Liver (tissue), 3 donors: ENCODE measurements at regions not wholly inside any gene's neighbourhood (a gene's known extent, or its start where the extent isn't known, plus 50 kb on each side); places are given as distances from the start of the nearest gene placed in this dataset.

Experiments
- FOXA1 ChIP-seq: IDR thresholded peaks from 2 replicates; pipeline ENCODE4 v1.6.1; 2016; ENCODE audit warnings: antibody characterized with exemption
- GABPA ChIP-seq, 2 donors: IDR thresholded peaks in 1 of 2; conservative IDR thresholded peaks in 1 of 2; 2 replicates each; pipeline ENCODE4 v1.6.1; 2016; ENCODE audit warnings: antibody characterized with exemption in 2 of 2, mild to moderate bottlenecking in 1 of 2, moderate library complexity in 1 of 2
- HNF4A ChIP-seq, 2 donors: conservative IDR thresholded peaks; 2 replicates each; pipeline ENCODE4 v1.6.1; 2016; ENCODE audit warnings: antibody characterized with exemption in 2 of 2, mild to moderate bottlenecking in 2 of 2
- HNF4G ChIP-seq: IDR thresholded peaks from 2 replicates; pipeline ENCODE4 v1.6.1; 2016; ENCODE audit warnings: antibody characterized with exemption
- JUND ChIP-seq, 2 donors: IDR thresholded peaks; 2 replicates each; pipeline ENCODE4 v1.6.1; 2016; ENCODE audit warnings: antibody characterized with exemption in 2 of 2
- RAD21 ChIP-seq, 2 donors: IDR thresholded peaks; 2 replicates each; pipeline ENCODE4 v1.6.1; 2016; ENCODE audit warnings: antibody characterized with exemption in 2 of 2, mild to moderate bottlenecking in 2 of 2
- SP1 ChIP-seq: IDR thresholded peaks from 2 replicates; pipeline ENCODE4 v1.6.1; 2018; ENCODE audit warnings: antibody characterized with exemption, mild to moderate bottlenecking
- TAF1 ChIP-seq: conservative IDR thresholded peaks from 2 replicates; pipeline ENCODE4 v1.6.1; 2016; ENCODE audit warnings: antibody characterized with exemption, mild to moderate bottlenecking
- YY1 ChIP-seq: IDR thresholded peaks from 2 replicates; pipeline ENCODE4 v1.6.1; 2016; ENCODE audit warnings: antibody characterized with exemption, mild to moderate bottlenecking
- TF ChIP-seq, protein P1 (sequence below): fragments of 150-350 bp; IDR thresholded peaks from 2 replicates; pipeline ENCODE4 v1.5.1; 2017; ENCODE audit warnings: improper control_type of control experiment, low read depth, low read length; ENCODE audit not compliant: missing input control
- TF ChIP-seq, protein P2 (sequence below): IDR thresholded peaks from 2 replicates; pipeline ENCODE4 v1.6.1; 2016; ENCODE audit warnings: antibody characterized with exemption
- TF ChIP-seq, protein P3 (sequence below): IDR thresholded peaks from 2 replicates; pipeline ENCODE4 v1.6.1; 2016; ENCODE audit warnings: antibody characterized with exemption
- TF ChIP-seq, protein P4 (sequence below): IDR thresholded peaks from 2 replicates; pipeline ENCODE4 v1.6.1; 2016; ENCODE audit warnings: antibody characterized with exemption
- TF ChIP-seq, protein P5 (sequence below): IDR thresholded peaks from 2 replicates; pipeline ENCODE4 v1.6.1; 2016; ENCODE audit warnings: antibody characterized with exemption, mild to moderate bottlenecking
- donor health status: healthy.
- donor health status: healthy.

DNA sequence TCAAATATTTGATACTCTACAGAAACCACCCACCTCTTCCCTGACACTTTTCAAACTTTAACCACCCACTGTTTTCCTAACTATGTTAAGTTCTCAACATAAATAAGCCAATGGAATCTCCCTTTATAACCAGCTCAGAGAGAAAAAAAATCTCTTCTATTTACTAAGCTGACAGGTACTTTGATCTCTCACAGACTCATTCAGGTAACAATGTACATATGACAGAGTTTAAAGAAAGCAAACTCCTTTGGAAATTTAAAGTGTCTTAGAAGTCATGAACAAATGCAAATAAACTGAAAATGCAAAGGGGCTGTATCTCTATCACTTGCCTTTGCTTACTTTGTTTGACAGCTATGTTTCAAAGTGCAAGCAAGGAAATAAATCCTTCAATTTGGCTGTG lies 109.3 kb downstream of the KLF12 start:
- no peak for TF ChIP-seq YY1
- TF ChIP-seq, protein P1, sequence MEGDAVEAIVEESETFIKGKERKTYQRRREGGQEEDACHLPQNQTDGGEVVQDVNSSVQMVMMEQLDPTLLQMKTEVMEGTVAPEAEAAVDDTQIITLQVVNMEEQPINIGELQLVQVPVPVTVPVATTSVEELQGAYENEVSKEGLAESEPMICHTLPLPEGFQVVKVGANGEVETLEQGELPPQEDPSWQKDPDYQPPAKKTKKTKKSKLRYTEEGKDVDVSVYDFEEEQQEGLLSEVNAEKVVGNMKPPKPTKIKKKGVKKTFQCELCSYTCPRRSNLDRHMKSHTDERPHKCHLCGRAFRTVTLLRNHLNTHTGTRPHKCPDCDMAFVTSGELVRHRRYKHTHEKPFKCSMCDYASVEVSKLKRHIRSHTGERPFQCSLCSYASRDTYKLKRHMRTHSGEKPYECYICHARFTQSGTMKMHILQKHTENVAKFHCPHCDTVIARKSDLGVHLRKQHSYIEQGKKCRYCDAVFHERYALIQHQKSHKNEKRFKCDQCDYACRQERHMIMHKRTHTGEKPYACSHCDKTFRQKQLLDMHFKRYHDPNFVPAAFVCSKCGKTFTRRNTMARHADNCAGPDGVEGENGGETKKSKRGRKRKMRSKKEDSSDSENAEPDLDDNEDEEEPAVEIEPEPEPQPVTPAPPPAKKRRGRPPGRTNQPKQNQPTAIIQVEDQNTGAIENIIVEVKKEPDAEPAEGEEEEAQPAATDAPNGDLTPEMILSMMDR = no peak
- TF ChIP-seq GABPA (IDR thresholded peaks at IDR 0.05 in 1 of 2, conservative IDR thresholded peaks at IDR 0.05 in 1 of 2) = no peak
- TF ChIP-seq, protein P2, sequence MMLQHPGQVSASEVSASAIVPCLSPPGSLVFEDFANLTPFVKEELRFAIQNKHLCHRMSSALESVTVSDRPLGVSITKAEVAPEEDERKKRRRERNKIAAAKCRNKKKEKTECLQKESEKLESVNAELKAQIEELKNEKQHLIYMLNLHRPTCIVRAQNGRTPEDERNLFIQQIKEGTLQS = no peak
- TF ChIP-seq, protein P3, sequence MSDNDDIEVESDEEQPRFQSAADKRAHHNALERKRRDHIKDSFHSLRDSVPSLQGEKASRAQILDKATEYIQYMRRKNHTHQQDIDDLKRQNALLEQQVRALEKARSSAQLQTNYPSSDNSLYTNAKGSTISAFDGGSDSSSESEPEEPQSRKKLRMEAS = no peak
- no peak for TF ChIP-seq HNF4G
- no peak for TF ChIP-seq SP1
- TF ChIP-seq, protein P4, sequence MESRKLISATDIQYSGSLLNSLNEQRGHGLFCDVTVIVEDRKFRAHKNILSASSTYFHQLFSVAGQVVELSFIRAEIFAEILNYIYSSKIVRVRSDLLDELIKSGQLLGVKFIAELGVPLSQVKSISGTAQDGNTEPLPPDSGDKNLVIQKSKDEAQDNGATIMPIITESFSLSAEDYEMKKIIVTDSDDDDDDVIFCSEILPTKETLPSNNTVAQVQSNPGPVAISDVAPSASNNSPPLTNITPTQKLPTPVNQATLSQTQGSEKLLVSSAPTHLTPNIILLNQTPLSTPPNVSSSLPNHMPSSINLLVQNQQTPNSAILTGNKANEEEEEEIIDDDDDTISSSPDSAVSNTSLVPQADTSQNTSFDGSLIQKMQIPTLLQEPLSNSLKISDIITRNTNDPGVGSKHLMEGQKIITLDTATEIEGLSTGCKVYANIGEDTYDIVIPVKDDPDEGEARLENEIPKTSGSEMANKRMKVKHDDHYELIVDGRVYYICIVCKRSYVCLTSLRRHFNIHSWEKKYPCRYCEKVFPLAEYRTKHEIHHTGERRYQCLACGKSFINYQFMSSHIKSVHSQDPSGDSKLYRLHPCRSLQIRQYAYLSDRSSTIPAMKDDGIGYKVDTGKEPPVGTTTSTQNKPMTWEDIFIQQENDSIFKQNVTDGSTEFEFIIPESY = no peak
- TF ChIP-seq FOXA1 = no peak
- no peak for TF ChIP-seq JUND (IDR thresholded peaks at IDR 0.05)
- TF ChIP-seq, protein P5, sequence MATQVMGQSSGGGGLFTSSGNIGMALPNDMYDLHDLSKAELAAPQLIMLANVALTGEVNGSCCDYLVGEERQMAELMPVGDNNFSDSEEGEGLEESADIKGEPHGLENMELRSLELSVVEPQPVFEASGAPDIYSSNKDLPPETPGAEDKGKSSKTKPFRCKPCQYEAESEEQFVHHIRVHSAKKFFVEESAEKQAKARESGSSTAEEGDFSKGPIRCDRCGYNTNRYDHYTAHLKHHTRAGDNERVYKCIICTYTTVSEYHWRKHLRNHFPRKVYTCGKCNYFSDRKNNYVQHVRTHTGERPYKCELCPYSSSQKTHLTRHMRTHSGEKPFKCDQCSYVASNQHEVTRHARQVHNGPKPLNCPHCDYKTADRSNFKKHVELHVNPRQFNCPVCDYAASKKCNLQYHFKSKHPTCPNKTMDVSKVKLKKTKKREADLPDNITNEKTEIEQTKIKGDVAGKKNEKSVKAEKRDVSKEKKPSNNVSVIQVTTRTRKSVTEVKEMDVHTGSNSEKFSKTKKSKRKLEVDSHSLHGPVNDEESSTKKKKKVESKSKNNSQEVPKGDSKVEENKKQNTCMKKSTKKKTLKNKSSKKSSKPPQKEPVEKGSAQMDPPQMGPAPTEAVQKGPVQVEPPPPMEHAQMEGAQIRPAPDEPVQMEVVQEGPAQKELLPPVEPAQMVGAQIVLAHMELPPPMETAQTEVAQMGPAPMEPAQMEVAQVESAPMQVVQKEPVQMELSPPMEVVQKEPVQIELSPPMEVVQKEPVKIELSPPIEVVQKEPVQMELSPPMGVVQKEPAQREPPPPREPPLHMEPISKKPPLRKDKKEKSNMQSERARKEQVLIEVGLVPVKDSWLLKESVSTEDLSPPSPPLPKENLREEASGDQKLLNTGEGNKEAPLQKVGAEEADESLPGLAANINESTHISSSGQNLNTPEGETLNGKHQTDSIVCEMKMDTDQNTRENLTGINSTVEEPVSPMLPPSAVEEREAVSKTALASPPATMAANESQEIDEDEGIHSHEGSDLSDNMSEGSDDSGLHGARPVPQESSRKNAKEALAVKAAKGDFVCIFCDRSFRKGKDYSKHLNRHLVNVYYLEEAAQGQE = no peak
- TF ChIP-seq TAF1 = no peak
- no peak for TF ChIP-seq RAD21 (IDR thresholded peaks at IDR 0.05)
- TF ChIP-seq HNF4A (conservative IDR thresholded peaks at IDR 0.05) = peak; percentile 6 to 45
